ENCODE measurements at regions not wholly inside any gene's neighbourhood (a gene's known extent, or its start where the extent isn't known, plus 50 kb on each side); places are given as distances from the start of the nearest gene placed in this dataset.

GRCh38 chr9:20188616-20189369 is 400.0 kb upstream of the SLC24A2 start:
- no peak for FAIRE-seq
- DNase-seq (ENCODE audit: insufficient read length, low spot score) = no peak
- TF ChIP-seq CTCF (IDR thresholded peaks at IDR 0.05; ENCODE audit: insufficient read depth, missing control alignments) = no peak

GRCh38 chr9:20187318-20187717 is 398.5 kb upstream of the SLC24A2 start:
- TF ChIP-seq CTCF (IDR thresholded peaks at IDR 0.05; ENCODE audit: insufficient read depth, missing control alignments) = no peak
- FAIRE-seq (no peak), DNase-seq (ENCODE audit: insufficient read length, low spot score) (no peak)

- no peak for DNase-seq (ENCODE audit: insufficient read length, low spot score)
- no peak for TF ChIP-seq CTCF (IDR thresholded peaks at IDR 0.05; ENCODE audit: insufficient read depth, missing control alignments)
- no peak for FAIRE-seq
Measured at GRCh38 chr9:20186823-20187222, 398.0 kb upstream of the SLC24A2 start.

GRCh38 chr9:20186231-20186630 is 397.4 kb upstream of the SLC24A2 start:
- FAIRE-seq (no peak), DNase-seq (ENCODE audit: insufficient read length, low spot score) (no peak)
- TF ChIP-seq CTCF (IDR thresholded peaks at IDR 0.05; ENCODE audit: insufficient read depth, missing control alignments) = no peak

GRCh38 chr9:20184541-20184940 is 395.7 kb upstream of the SLC24A2 start:
- DNase-seq (ENCODE audit: insufficient read length, low spot score) (no peak), FAIRE-seq (no peak)
- TF ChIP-seq CTCF (IDR thresholded peaks at IDR 0.05; ENCODE audit: insufficient read depth, missing control alignments) = no peak

GRCh38 chr9:20178679-20179078 is 389.8 kb upstream of the SLC24A2 start:
- no peak for DNase-seq (ENCODE audit: insufficient read length, low spot score)
- no peak for TF ChIP-seq CTCF (IDR thresholded peaks at IDR 0.05; ENCODE audit: insufficient read depth, missing control alignments)
- no peak for FAIRE-seq

GRCh38 chr9:20178197-20178596 is 389.4 kb upstream of the SLC24A2 start:
- FAIRE-seq (no peak), DNase-seq (ENCODE audit: insufficient read length, low spot score) (no peak)
- no peak for TF ChIP-seq CTCF (IDR thresholded peaks at IDR 0.05; ENCODE audit: insufficient read depth, missing control alignments)

Measured in D721Med (cell line).